ENCODE measurements at regions not wholly inside any gene's neighbourhood (a gene's known extent, or its start where the extent isn't known, plus 50 kb on each side); places are given as distances from the start of the nearest gene placed in this dataset.
A peak's percentile ranks its signal among the peaks of the same experiment; 100 is the strongest.

DNA sequence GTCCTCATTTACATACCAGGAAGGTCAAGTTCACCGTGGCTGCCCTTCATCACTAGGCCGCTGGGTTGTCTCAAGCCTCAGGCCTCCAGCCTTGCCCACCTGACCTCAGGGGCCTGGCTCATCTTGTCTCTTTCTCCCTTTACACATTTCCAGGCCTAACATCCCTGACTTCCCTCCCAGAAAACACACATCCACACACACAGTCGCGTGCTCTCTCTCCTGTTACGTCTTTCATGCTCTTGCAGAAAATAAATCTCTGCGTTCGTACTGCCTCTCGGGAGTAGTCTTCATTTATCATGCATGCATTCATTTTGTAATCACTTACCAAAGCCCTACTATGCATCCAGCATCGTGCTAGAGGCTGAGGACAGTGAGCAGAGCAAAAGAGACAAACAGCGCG, 220.0 kb upstream of the PWP1 start:
- DNase-seq, result no peak
- intact Hi-C loops (cut with micrococcal nuclease), result loop anchor here (5.0 kb wide), 1 partner anchor 142 kb away; no protein-coding TSS in a partner anchor
- H3K4me3 Mint-ChIP-seq, result no peak overlapping the region
- H3K4me1 Mint-ChIP-seq (ENCODE audit: low read depth), result peaks cover 16% of the 10 kb centered on the region
- H3K27ac Mint-ChIP-seq, result no peak overlapping the region
- CTCF ChIA-PET, result no interaction called here
- no peaks in the 10 kb centered on the region for H3K27me3 Mint-ChIP-seq (ENCODE audit: low read depth)
- H3K36me3 Mint-ChIP-seq (ENCODE audit: low read depth), result no peaks in the 10 kb centered on the region
- no peaks in the 10 kb centered on the region for H3K9me3 Mint-ChIP-seq

DNA sequence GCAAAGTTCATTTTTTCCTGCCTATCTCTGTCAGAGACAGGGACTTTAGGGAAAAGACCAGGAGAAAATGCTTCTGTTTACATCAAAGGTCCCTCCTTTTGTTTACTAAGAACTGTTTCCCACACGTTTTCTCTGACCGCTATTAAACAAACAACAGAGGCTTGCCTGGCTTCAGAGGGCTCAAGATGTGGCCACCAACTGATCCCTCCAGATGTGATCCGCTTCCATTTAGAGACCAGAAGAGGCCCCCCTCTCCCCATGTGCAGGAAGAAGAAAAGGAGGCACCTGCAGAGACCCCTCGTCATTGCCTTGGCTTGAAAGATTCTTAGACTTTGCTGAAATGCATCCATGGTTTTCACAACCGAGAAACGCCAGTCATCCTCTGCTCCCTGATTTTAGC, 217.9 kb upstream of the PWP1 start:
- DNase-seq, result no peak
- H3K36me3 Mint-ChIP-seq (ENCODE audit: low read depth), result no peaks in the 10 kb centered on the region
- no peaks in the 10 kb centered on the region for H3K27me3 Mint-ChIP-seq (ENCODE audit: low read depth)
- H3K27ac Mint-ChIP-seq, result no peak overlapping the region
- no peaks in the 10 kb centered on the region for H3K9me3 Mint-ChIP-seq
- CTCF ChIA-PET, result interaction anchor here (1.0 kb wide), 1 partner anchor 140 kb away, joined by 4 read pairs; no protein-coding TSS in a partner anchor
- intact Hi-C loops (cut with micrococcal nuclease), result loop anchor here (5.0 kb wide), 1 partner anchor 140 kb away; no protein-coding TSS in a partner anchor
- peaks cover 14% of the 10 kb centered on the region for H3K4me1 Mint-ChIP-seq (ENCODE audit: low read depth)
- no peak overlapping the region for H3K4me3 Mint-ChIP-seq

DNA sequence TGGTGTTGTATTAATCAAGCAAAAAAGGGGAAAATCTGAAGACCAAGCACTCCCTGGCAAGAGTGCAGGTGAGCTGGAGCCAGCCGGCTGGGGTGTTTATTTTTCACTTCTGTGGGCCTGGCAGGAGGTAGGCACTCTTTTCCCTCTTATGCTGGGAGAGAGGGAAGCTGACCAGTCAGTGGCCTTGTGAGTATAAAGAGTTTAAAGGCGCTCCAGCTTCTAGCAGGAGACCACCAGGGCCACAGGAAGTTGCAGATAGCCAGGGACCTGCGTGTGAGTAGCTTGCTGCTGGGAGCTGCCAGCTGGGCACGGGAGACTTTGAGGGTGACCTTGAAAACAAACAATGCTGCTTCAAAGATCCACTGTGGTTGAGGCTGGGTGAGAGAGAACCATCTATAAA, 217.4 kb upstream of the PWP1 start:
- CTCF ChIA-PET, result interaction anchor here (1.0 kb wide), 1 partner anchor 140 kb away, joined by 4 read pairs; no protein-coding TSS in a partner anchor
- Mint-ChIP-seq H3K27me3 (ENCODE audit: low read depth) (no peaks in the 10 kb centered on the region), H3K4me1 (ENCODE audit: low read depth) (peaks cover 17% of the 10 kb centered on the region), H3K36me3 (ENCODE audit: low read depth) (no peaks in the 10 kb centered on the region), H3K9me3 (no peaks in the 10 kb centered on the region), H3K4me3 (no peak overlapping the region), H3K27ac (no peak overlapping the region)
- no peak for DNase-seq
- intact Hi-C loops (cut with micrococcal nuclease), result loop anchor here (5.0 kb wide), 1 partner anchor 139 kb away; no protein-coding TSS in a partner anchor

DNA sequence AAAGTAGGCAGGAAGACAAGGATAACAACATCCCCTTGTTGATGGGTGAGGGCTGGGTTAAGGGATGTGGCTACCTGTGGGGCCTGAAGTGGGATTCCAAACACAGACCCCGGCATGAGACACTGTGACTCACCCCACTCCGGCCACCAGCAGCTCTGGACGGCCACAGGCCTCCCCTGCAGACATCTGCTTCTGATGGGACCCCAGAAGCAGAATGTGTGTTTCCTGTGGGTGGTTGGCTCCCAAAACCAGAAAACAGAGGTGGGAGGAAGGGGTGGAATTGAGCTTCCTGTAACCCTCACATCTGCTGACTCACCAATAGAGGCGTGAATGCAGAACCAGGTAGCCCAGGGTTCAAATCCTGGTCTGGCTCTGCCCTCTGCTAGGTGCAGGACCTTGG, 216.6 kb upstream of the PWP1 start:
- H3K4me3 Mint-ChIP-seq, result no peak overlapping the region
- no peaks in the 10 kb centered on the region for H3K9me3 Mint-ChIP-seq
- CTCF ChIA-PET, result no interaction called here
- DNase-seq, result no peak
- no peaks in the 10 kb centered on the region for H3K36me3 Mint-ChIP-seq (ENCODE audit: low read depth)
- intact Hi-C loops (cut with micrococcal nuclease), result loop anchor here (5.0 kb wide), 1 partner anchor 138 kb away; no protein-coding TSS in a partner anchor
- H3K27ac Mint-ChIP-seq, result no peak overlapping the region
- H3K27me3 Mint-ChIP-seq (ENCODE audit: low read depth), result no peaks in the 10 kb centered on the region
- H3K4me1 Mint-ChIP-seq (ENCODE audit: low read depth), result peaks cover 19% of the 10 kb centered on the region

DNA sequence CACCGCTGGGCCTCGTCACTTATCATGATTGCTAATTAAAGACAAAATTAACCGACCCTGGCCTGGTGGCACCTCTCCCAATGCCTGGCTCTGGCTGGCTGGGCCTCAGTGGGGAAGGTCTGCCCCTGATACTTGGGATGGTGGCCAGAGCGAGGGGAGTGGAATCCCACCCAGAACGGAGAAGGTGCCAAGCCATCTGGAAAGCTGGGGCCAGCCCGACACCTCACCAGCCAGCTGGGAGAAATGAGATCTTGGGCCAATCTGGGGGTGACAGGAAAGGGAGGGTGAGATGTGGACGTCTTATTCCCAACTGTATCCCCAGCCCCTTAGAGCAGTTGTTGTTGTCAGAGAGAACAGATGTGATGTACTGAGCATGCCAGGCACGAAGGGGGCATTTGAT, 215.0 kb upstream of the PWP1 start:
- Mint-ChIP-seq H3K4me1 (ENCODE audit: low read depth) (peaks cover 32% of the 10 kb centered on the region), H3K27ac (no peak overlapping the region), H3K36me3 (ENCODE audit: low read depth) (no peaks in the 10 kb centered on the region), H3K27me3 (ENCODE audit: low read depth) (no peaks in the 10 kb centered on the region), H3K9me3 (no peaks in the 10 kb centered on the region), H3K4me3 (no peak overlapping the region)
- no peak for DNase-seq
- intact Hi-C loops (cut with micrococcal nuclease), result no loop called here
- CTCF ChIA-PET, result no interaction called here

DNA sequence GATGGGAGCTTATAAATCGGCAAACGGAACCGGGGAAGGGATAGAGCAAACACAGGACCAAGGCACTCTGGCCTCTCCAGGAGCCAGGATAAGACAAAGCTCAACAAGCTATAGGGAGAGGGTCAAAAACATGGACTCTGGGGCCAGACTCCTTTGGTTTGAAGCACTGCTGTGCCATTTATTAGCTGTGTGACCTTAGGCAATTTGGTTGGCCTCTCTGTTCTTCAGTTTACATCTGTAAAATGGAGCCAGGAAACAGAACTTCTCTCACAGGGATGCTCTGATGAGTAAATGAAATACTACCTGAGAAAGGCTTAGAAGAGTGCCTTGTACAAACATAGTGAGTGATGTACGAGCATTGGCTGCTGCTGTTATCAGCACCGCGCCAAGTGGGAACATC, 213.3 kb upstream of the PWP1 start:
- CTCF ChIA-PET, result no interaction called here
- H3K4me3 Mint-ChIP-seq, result no peak overlapping the region
- no peaks in the 10 kb centered on the region for H3K9me3 Mint-ChIP-seq
- H3K4me1 Mint-ChIP-seq (ENCODE audit: low read depth), result peaks cover 34% of the 10 kb centered on the region
- no peaks in the 10 kb centered on the region for H3K36me3 Mint-ChIP-seq (ENCODE audit: low read depth)
- no peak overlapping the region for H3K27ac Mint-ChIP-seq
- DNase-seq, result no peak
- no peaks in the 10 kb centered on the region for H3K27me3 Mint-ChIP-seq (ENCODE audit: low read depth)
- intact Hi-C loops (cut with micrococcal nuclease), result no loop called here

DNA sequence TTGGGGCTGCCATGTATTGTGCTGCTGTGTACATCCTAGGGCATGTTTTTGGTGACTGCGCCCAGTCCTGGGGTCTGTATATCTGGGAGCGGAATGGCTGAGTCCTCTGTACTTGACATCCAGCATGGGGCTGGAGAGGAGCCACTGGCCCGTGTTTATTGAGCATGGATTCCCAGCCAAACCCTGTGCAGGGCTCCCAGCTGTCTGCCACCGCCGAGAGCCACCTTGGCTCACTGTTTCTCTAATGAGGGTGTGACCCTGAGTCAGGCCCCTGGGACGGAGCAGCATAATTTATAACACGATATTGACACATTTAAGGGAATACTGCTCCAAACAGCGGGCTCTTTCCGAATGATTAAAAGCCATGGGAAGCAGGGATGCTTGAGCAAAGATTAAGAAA, 211.5 kb upstream of the PWP1 start:
- Mint-ChIP-seq H3K4me3 (no peak overlapping the region), H3K27me3 (ENCODE audit: low read depth) (no peaks in the 10 kb centered on the region), H3K4me1 (ENCODE audit: low read depth) (peaks cover 27% of the 10 kb centered on the region), H3K27ac (no peak overlapping the region), H3K36me3 (ENCODE audit: low read depth) (no peaks in the 10 kb centered on the region), H3K9me3 (no peaks in the 10 kb centered on the region)
- intact Hi-C loops (cut with micrococcal nuclease), result no loop called here
- DNase-seq, result no peak
- CTCF ChIA-PET, result no interaction called here

DNA sequence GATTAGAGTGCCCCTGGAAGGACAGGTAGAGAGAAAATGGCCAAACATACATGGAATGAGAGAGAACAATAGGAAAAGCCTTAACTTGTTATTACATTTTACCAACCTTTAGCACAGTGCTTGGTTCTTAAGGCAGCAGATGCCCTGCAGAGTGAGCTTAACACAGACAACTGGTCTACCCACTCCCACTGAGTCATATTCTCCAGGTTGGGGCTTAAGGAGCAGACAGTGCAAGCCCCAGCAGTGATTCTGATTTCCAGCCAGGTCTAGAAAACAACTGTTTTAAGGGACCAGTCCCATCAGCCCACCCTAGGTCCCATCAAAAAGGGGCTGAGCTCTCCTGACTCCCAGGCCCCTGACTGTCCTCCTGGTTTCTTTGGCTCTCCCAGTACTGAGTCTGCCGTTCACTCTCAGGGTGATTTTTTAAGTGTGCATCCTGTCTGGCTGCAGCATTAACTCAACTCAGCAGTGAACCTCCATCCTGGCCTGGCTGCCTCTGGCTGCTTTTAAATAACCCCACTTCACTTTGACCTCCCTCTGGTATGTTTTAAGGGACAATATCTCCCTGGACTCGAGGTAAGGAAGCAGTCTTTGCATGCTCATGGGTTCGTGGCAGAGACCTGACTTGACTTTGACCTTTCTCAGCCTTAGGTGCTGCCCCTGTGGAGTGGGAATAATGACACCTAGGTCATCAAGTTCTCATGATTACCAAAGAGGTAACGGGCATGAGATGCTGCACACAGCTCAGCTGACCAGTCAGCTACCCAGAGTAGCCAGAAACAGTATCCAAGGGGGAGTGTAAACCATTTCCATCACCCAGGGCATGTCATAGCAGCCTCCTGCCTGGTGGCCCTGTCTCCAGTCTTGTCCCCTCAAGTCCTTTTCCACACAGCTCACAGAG, 210.7 kb upstream of the PWP1 start:
- peak; percentile 31 for DNase-seq
- CTCF ChIA-PET, result no interaction called here
- no peaks in the 10 kb centered on the region for H3K27me3 Mint-ChIP-seq (ENCODE audit: low read depth)
- no peaks in the 10 kb centered on the region for H3K9me3 Mint-ChIP-seq
- H3K36me3 Mint-ChIP-seq (ENCODE audit: low read depth), result no peaks in the 10 kb centered on the region
- H3K4me1 Mint-ChIP-seq (ENCODE audit: low read depth), result peaks cover 27% of the 10 kb centered on the region
- intact Hi-C loops (cut with micrococcal nuclease), result no loop called here
- no peak overlapping the region for H3K27ac Mint-ChIP-seq
- H3K4me3 Mint-ChIP-seq, result no peak overlapping the region

DNA sequence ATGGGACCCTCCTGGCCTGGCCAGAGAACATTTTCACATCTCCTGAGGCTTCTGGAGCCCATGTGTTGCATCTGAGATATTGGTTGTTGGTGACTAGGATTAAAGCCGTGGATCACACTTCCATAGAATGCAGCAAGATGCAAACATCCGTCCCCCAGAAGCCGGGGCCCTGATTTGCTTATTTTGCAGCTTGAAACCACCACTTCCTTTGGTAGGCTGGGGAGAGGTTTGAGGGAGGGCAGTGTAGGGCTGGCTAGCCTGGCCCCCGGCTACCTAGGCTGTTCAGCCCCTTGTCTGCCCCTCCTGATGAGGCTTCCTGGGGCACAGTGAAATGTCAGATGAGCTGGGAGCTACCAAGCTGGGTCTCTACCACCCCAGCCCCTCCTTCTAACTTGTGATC, 209.7 kb upstream of the PWP1 start:
- intact Hi-C loops (cut with micrococcal nuclease), result no loop called here
- CTCF ChIA-PET, result no interaction called here
- DNase-seq, result no peak
- no peaks in the 10 kb centered on the region for H3K27me3 Mint-ChIP-seq (ENCODE audit: low read depth)
- no peaks in the 10 kb centered on the region for H3K9me3 Mint-ChIP-seq
- H3K4me3 Mint-ChIP-seq, result no peak overlapping the region
- no peaks in the 10 kb centered on the region for H3K36me3 Mint-ChIP-seq (ENCODE audit: low read depth)
- peaks cover 31% of the 10 kb centered on the region for H3K4me1 Mint-ChIP-seq (ENCODE audit: low read depth)
- no peak overlapping the region for H3K27ac Mint-ChIP-seq

DNA sequence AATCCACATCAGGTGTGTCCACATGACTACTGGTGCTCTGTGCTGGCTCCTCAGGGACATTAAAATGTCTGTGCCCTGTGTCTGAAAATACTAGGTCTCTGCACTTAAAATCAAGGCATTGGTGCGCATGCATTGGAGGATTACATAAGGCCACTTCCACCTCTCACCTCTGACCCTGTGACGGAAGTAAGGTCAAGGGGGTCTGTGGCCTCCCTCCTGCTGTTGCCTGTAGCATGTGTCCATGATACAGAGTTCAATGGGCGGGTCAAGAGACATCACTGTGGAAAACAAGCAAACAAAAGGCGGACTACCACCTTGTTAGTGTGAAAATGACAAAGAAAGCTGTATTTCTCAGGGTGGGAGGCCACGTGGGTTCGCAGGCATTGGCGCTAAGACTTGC, 208.6 kb upstream of the PWP1 start:
- H3K27ac Mint-ChIP-seq, result no peak overlapping the region
- H3K36me3 Mint-ChIP-seq (ENCODE audit: low read depth), result no peaks in the 10 kb centered on the region
- CTCF ChIA-PET, result no interaction called here
- H3K4me1 Mint-ChIP-seq (ENCODE audit: low read depth), result peaks cover 31% of the 10 kb centered on the region
- H3K4me3 Mint-ChIP-seq, result no peak overlapping the region
- no peaks in the 10 kb centered on the region for H3K9me3 Mint-ChIP-seq
- H3K27me3 Mint-ChIP-seq (ENCODE audit: low read depth), result no peaks in the 10 kb centered on the region
- DNase-seq, result no peak
- intact Hi-C loops (cut with micrococcal nuclease), result no loop called here

DNA sequence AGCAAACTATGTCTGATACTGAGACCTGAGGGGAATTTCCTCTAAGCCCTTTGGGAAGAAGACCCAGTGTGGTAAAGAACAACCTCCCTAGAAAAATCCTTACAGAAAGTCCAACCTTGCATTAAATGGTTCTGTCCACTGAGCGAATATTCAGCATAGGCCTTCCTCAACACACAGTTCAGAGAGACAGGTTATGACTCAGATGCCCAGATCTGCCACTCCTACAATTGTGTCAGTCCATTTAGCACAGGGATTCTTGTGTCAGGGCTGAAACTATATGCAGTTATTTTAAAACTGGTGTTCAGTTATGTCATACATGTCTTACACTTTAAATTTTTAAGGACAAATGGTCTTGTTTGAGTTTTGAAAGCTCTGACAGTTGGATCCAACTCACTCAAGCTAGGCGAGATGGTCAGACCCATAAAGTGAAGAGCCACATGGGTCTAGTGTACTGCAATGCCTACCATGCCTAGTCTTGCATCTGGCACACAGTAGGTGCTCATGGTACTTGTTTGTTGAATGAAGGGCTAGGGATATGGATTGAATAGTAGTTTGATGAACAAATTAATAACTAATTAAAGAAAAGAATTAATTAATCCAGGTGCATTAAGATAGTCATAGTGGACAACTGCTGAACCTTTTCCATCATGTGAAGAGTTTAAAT, 207.5 kb upstream of the PWP1 start:
- H3K4me1 Mint-ChIP-seq (ENCODE audit: low read depth), result peaks cover 33% of the 10 kb centered on the region
- H3K36me3 Mint-ChIP-seq (ENCODE audit: low read depth), result no peaks in the 10 kb centered on the region
- no peaks in the 10 kb centered on the region for H3K27me3 Mint-ChIP-seq (ENCODE audit: low read depth)
- no peaks in the 10 kb centered on the region for H3K9me3 Mint-ChIP-seq
- no peak overlapping the region for H3K27ac Mint-ChIP-seq
- CTCF ChIA-PET, result no interaction called here
- no peak for DNase-seq
- no peak overlapping the region for H3K4me3 Mint-ChIP-seq
- intact Hi-C loops (cut with micrococcal nuclease), result no loop called here

DNA sequence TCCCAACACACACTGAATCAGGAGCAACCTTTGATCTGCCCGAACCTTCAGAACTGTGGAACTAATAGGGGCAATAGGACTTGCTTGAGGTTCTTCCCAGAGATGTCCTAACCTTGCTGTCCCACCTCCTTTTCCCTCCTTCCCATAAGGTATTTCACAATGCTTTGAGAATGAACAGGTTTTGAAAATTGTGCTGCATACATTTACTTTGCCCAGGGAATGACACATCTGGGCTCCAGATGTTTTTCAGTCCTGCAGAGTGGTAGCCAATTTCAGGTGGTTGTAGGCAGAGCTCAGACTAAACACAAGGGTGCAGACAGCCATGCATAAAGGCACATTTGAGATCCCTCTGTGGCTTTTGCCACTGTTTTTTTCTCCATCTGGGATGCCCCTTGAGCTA, 206.7 kb upstream of the PWP1 start:
- Mint-ChIP-seq H3K27ac (no peak overlapping the region), H3K9me3 (no peaks in the 10 kb centered on the region)
- CTCF ChIA-PET, result interaction anchor here (0.6 kb wide), 1 partner anchor 470 kb away, joined by 3 read pairs; no protein-coding TSS in a partner anchor

More for the DNA sequence above, 206.7 kb upstream of the PWP1 start:
- H3K27me3 Mint-ChIP-seq (ENCODE audit: low read depth), result no peaks in the 10 kb centered on the region
- peaks cover 32% of the 10 kb centered on the region for H3K4me1 Mint-ChIP-seq (ENCODE audit: low read depth)
- H3K4me3 Mint-ChIP-seq, result no peak overlapping the region
- no peak for DNase-seq
- H3K36me3 Mint-ChIP-seq (ENCODE audit: low read depth), result no peaks in the 10 kb centered on the region
- intact Hi-C loops (cut with micrococcal nuclease), result no loop called here

Data from activated naive CD4-positive, alpha-beta T cell treated with anti-CD3 and anti-CD28 coated beads for 36 hours (primary cell).